Heart left ventricle (tissue), 16 donors: ENCODE measurements at regions not wholly inside any gene's neighbourhood (a gene's known extent, or its start where the extent isn't known, plus 50 kb on each side); places are given as distances from the start of the nearest gene placed in this dataset.

Source experiments
- ATAC-seq, 4 donors: fragments of 200-7000 bp; cut with Tn5 transposase; one replicate each; pipeline ENCODE4 v1.9.1; 2020 to 2022; ENCODE audit warnings: moderate library complexity in 4 of 4, mild to moderate bottlenecking in 3 of 4, moderate number of reproducible peaks in 1 of 4
- DNase-seq, 5 donors: peaks; one replicate each; pipeline ENCODE4 v3.0.0-alpha.2; 2020
- H3K27ac ChIP-seq, 12 donors: fragments of 200-600 bp; sonication (generic) in 4 of 12; one replicate each; pipeline versions ENCODE4 v1.5.0 to v1.8.0; 2016 to 2022; ENCODE audit warnings: mild to moderate bottlenecking in 2 of 12
- H3K27me3 ChIP-seq, 9 donors: fragments of 200-600 bp; sonication (generic) in 2 of 9; one replicate each; pipeline versions ENCODE4 v1.5.1 to v1.8.0; 2016 to 2022; ENCODE audit warnings: mild to moderate bottlenecking in 3 of 9
- H3K36me3 ChIP-seq, 9 donors: fragments of 200-600 bp; sonication (generic) in 2 of 9; one replicate each; pipeline versions ENCODE4 v1.5.0 to v1.8.0; 2018 to 2022; ENCODE audit warnings: mild to moderate bottlenecking in 2 of 9
- H3K4me1 ChIP-seq, 12 donors: fragments of 200-600 bp; sonication (generic) in 4 of 12; one replicate each; pipeline versions ENCODE4 v1.5.0 to v1.8.0; 2016 to 2022; ENCODE audit warnings: mild to moderate bottlenecking in 3 of 12
- H3K4me3 ChIP-seq, 12 donors: fragments of 200-600 bp; sonication (generic) in 4 of 12; one replicate each; pipeline versions ENCODE4 v1.5.0 to v1.8.0; 2017 to 2022; ENCODE audit warnings: mild to moderate bottlenecking in 9 of 12, moderate library complexity in 4 of 12
- H3K9me3 ChIP-seq, 12 donors: fragments of 200-600 bp; sonication (generic) in 4 of 12; one replicate each; pipeline versions ENCODE4 v1.5.0 to v1.8.0; 2016 to 2022; ENCODE audit warnings: mild to moderate bottlenecking in 1 of 12
- CTCF ChIP-seq, 12 donors: fragments of 200-600 bp; sonication (generic) in 4 of 12; IDR thresholded peaks; one replicate each; pipeline versions ENCODE4 v1.5.0 to v1.8.0; 2018 to 2022; ENCODE audit warnings: antibody characterized with exemption in 12 of 12, mild to moderate bottlenecking in 5 of 12
- POLR2A ChIP-seq, 2 donors: fragments of 450-650 bp; IDR thresholded peaks; one replicate each; pipeline ENCODE4 v1.6.1; 2017; ENCODE audit warnings: antibody characterized with exemption in 2 of 2, mild to moderate bottlenecking in 2 of 2, moderate library complexity in 2 of 2
- WGBS, 4 donors: extraction: QIAGEN DNeasy Blood & Tissue Kit in 2 of 4; methylation state at CpG; one replicate each; pipeline versions ENCODE4 v1.1.5 to v1.1.7; 2013 to 2018; 5-methylcytosine and 5-hydroxymethylcytosine counted together
- intact Hi-C, 10 donors: fragments of 100-400 bp; cut with DNase I; formaldehyde crosslinking; loops; one replicate each; pipeline versions ENCODE4 v1.11.1 to v1.14.2; 2022
- donor health status: ischemic (EF 13 %, LVEDD 7.1; RV severe dilation, severe dysfunction).
- donor health status: healthy with polysubstance abuse.
- donor health status: DM: no; HTN: yes; CAD: no.
- donor health status: DM: no; HTN: no; CAD: no.
- donor health status: ischemic (EF 25% LVEDD 6.9; RV normal size, moderate dysfunction).
- donor health status: ischemic (EF 25% LVEDD 5.7; RV mildly dilated, moderate dysfunction).
- donor health status: healthy.
- donor health status: DM: yes; HTN: yes; CAD: no.
- donor health status: ischemic (EF 35%, LVEDD 5.7; RV mildly dilated, moderate dysfunction).
- donor health status: nonischemic (EF 11% LVEDD 7.7; RV severe dilation, severe dysfunction).
- donor health status: DM: yes; HTN: yes; CAD: no.
- donor health status: PGD.
- donor health status: ischemic (EF 29% LVEDD 5.4; RV normal size, mild dysfunction).
- donor health status: nonischemic (EF 23%, LVEDD 6.1; RV moderate dilation, normal function).

DNA sequence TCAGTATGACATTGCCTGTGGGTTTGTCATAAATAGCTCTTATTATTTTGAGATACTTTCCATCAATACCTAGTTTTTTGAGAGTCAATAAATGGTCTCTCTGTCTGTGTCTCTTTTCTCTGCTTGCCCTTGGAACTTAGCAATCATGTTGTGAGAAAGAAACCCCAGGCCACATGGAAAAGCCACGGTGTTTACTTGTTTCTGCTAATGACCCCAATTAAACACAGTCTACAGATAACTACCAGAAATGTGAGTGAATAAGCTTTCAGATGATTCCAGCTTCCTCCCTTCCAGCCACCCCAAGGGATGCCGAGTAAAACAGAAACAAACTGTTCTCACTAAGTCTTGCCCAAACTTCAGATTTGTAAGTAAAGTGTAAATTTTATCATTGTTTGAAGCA lies 584.9 kb downstream of the MAT2B start:
- no peak overlapping the region for H3K4me3 ChIP-seq
- 48 to 58% (median 56%) methylated on average over 2 of the region's 2 CpGs for WGBS, 4 donors
- H3K9me3 ChIP-seq, result peaks cover 0 to 13% (median 0%) of the 10 kb centered on the region in 12 donors
- H3K27ac ChIP-seq, result no peak overlapping the region
- H3K36me3 ChIP-seq, result no peaks in the 10 kb centered on the region
- peaks cover 0 to 6% (median 0%) of the 10 kb centered on the region in 12 donors for H3K4me1 ChIP-seq
- H3K27me3 ChIP-seq, result no peaks in the 10 kb centered on the region
- intact Hi-C loops, result no loop called here
- TF ChIP-seq CTCF (IDR thresholded peaks at IDR 0.05) (no peak), POLR2A (IDR thresholded peaks at IDR 0.05) (no peak)
- ATAC-seq, result no peak
- no peak for DNase-seq

GRCh38 chr5:164091836-164092235 lies 586.4 kb downstream of the MAT2B start:
- Histone ChIP-seq H3K4me1 (peaks cover 0 to 6% (median 0%) of the 10 kb centered on the region in 12 donors), H3K27ac (no peak overlapping the region), H3K4me3 (no peak overlapping the region), H3K36me3 (no peaks in the 10 kb centered on the region), H3K27me3 (no peaks in the 10 kb centered on the region), H3K9me3 (peaks cover 0 to 13% (median 0%) of the 10 kb centered on the region in 12 donors)
- intact Hi-C loops, result no loop called here
- no peak for TF ChIP-seq POLR2A (IDR thresholded peaks at IDR 0.05)
- TF ChIP-seq CTCF (IDR thresholded peaks at IDR 0.05), result no peak
- no peak for DNase-seq
- WGBS, 4 donors, result 79 to 86% (median 82%) methylated on average over 2 of the region's 2 CpGs
- ATAC-seq, result no peak

DNA sequence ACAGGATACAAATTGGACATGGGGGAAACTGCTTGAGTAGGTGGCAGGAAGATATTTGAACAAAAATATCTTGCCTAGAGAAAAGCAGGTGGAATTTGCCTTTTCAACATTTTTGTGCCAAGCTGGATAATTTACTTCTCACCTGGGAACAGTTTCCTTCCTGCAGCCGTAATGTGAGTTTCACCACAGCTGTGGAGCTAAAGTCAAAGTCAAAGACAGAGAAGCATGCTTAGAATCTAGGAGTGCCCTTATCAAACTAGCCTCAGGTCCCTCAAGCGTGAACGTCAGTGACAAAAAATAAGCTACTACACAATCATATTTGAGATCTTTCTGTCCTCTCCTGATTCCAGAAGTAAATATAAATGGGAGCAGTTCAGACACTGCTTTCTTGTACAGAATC lies 588.9 kb downstream of the MAT2B start:
- no peak for ATAC-seq
- no peaks in the 10 kb centered on the region for H3K27me3 ChIP-seq
- H3K4me3 ChIP-seq, result no peak overlapping the region
- peaks cover 0 to 4% (median 0%) of the 10 kb centered on the region in 12 donors for H3K9me3 ChIP-seq
- intact Hi-C loops, result no loop called here
- peaks cover 0 to 6% (median 0%) of the 10 kb centered on the region in 12 donors for H3K4me1 ChIP-seq
- no peaks in the 10 kb centered on the region for H3K36me3 ChIP-seq
- TF ChIP-seq CTCF (IDR thresholded peaks at IDR 0.05) (no peak), POLR2A (IDR thresholded peaks at IDR 0.05) (no peak)
- H3K27ac ChIP-seq, result no peak overlapping the region
- WGBS, 4 donors, result 16 to 26% (median 17%) methylated on average over 3 of the region's 3 CpGs
- DNase-seq, result no peak

DNA sequence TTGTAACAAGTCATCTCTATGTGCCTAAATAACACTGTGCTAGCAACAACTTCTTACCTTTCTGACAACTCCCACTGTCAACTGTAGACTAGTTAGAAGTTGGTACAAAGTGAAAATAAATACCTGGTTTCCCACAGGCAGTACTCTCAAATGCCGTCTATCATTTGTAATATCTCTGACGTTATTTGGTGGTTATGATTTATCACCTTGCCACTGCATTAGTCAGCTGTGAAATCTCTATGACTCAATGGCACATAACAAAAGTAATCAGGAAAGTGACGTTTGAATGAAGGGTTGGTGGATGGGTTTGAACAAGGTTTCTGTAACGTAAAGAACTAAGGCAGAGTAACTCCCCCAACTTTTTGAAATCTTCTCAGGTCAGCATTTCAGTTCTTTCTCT lies 592.3 kb downstream of the MAT2B start:
- H3K27ac ChIP-seq, result no peak overlapping the region
- no peaks in the 10 kb centered on the region for H3K9me3 ChIP-seq
- TF ChIP-seq CTCF (IDR thresholded peaks at IDR 0.05) (no peak), POLR2A (IDR thresholded peaks at IDR 0.05) (no peak)
- H3K4me3 ChIP-seq, result no peak overlapping the region
- WGBS, 4 donors, result 70 to 86% (median 82%) methylated on average over 4 of the region's 4 CpGs
- no peaks in the 10 kb centered on the region for H3K27me3 ChIP-seq
- DNase-seq (no peak), ATAC-seq (no peak)
- no peaks in the 10 kb centered on the region for H3K36me3 ChIP-seq
- peaks cover 0 to 6% (median 0%) of the 10 kb centered on the region in 12 donors for H3K4me1 ChIP-seq
- intact Hi-C loops, result no loop called here
